Left ventricle myocardium inferior (tissue), 1 donor: ENCODE measurements at regions not wholly inside any gene's neighbourhood (a gene's known extent, or its start where the extent isn't known, plus 50 kb on each side); places are given as distances from the start of the nearest gene placed in this dataset.

ENCODE experiments used
- DNase-seq: peaks from one replicate; pipeline ENCODE4 v3.0.0-alpha.2; 2020
- H3K27ac ChIP-seq: fragments of 200-600 bp; replicated peaks from 2 replicates; pipeline ENCODE4 v1.8.0; 2021
- H3K27me3 ChIP-seq: fragments of 200-600 bp; 2 replicates; pipeline ENCODE4 v1.8.0; 2021; ENCODE audit warnings: low read depth
- H3K36me3 ChIP-seq: fragments of 200-600 bp; 2 replicates; pipeline ENCODE4 v1.8.0; 2021
- H3K4me1 ChIP-seq: fragments of 200-600 bp; 2 replicates; pipeline ENCODE4 v1.8.0; 2021
- H3K4me3 ChIP-seq: fragments of 200-600 bp; 2 replicates; pipeline ENCODE4 v1.8.0; 2021; ENCODE audit warnings: mild to moderate bottlenecking, moderate library complexity
- H3K9me3 ChIP-seq: fragments of 200-600 bp; replicated peaks from 2 replicates; pipeline ENCODE4 v1.8.0; 2021
- CTCF ChIP-seq: fragments of 200-600 bp; IDR thresholded peaks from 2 replicates; pipeline ENCODE4 v1.8.0; 2021; ENCODE audit warnings: antibody characterized with exemption, mild to moderate bottlenecking, borderline replicate concordance
- intact Hi-C: fragments of 100-400 bp; cut with micrococcal nuclease; formaldehyde crosslinking; loops from one replicate; pipeline ENCODE4 v1.11.0; 2022
- donor health status: DM: no; HTN: yes; CAD: no; lungs with severe emphysema.

- no peak for TF ChIP-seq CTCF
- H3K27ac ChIP-seq, result no peak overlapping the region
- H3K4me3 ChIP-seq, result no peak overlapping the region
- no peaks in the 10 kb centered on the region for H3K4me1 ChIP-seq
- no peaks in the 10 kb centered on the region for H3K36me3 ChIP-seq
- intact Hi-C loops, result no loop called here
- H3K27me3 ChIP-seq, result no peaks in the 10 kb centered on the region
- DNase-seq, result no peak
- no peaks in the 10 kb centered on the region for H3K9me3 ChIP-seq
Measured at GRCh38 chr13:55366676-55367075, 1774.0 kb upstream of the PRR20A start.

GRCh38 chr13:55394470-55394869, 1746.2 kb upstream of the PRR20A start:
- DNase-seq, result no peak
- TF ChIP-seq CTCF, result no peak
- no peaks in the 10 kb centered on the region for H3K4me1 ChIP-seq
- H3K27ac ChIP-seq, result no peak overlapping the region
- peaks cover 35% of the 10 kb centered on the region for H3K9me3 ChIP-seq
- intact Hi-C loops, result no loop called here
- no peaks in the 10 kb centered on the region for H3K36me3 ChIP-seq
- no peaks in the 10 kb centered on the region for H3K27me3 ChIP-seq
- no peak overlapping the region for H3K4me3 ChIP-seq

GRCh38 chr13:55402870-55403269, 1737.8 kb upstream of the PRR20A start:
- no peaks in the 10 kb centered on the region for H3K27me3 ChIP-seq
- DNase-seq, result no peak
- no peaks in the 10 kb centered on the region for H3K9me3 ChIP-seq
- H3K36me3 ChIP-seq, result no peaks in the 10 kb centered on the region
- H3K4me1 ChIP-seq, result no peaks in the 10 kb centered on the region
- no peak overlapping the region for H3K4me3 ChIP-seq
- intact Hi-C loops, result no loop called here
- no peak overlapping the region for H3K27ac ChIP-seq
- no peak for TF ChIP-seq CTCF

- H3K4me1 ChIP-seq, result no peaks in the 10 kb centered on the region
- DNase-seq, result no peak
- no peaks in the 10 kb centered on the region for H3K9me3 ChIP-seq
- H3K27me3 ChIP-seq, result no peaks in the 10 kb centered on the region
- H3K36me3 ChIP-seq, result no peaks in the 10 kb centered on the region
- no peak overlapping the region for H3K4me3 ChIP-seq
- intact Hi-C loops, result no loop called here
- TF ChIP-seq CTCF, result no peak
- no peak overlapping the region for H3K27ac ChIP-seq
Measured at GRCh38 chr13:55403887-55404487, 1736.7 kb upstream of the PRR20A start.

GRCh38 chr13:55410398-55411330, 1730.1 kb upstream of the PRR20A start:
- intact Hi-C loops, result no loop called here
- no peak for DNase-seq
- Histone ChIP-seq H3K9me3 (no peaks in the 10 kb centered on the region), H3K27ac (no peak overlapping the region), H3K4me1 (no peaks in the 10 kb centered on the region), H3K27me3 (no peaks in the 10 kb centered on the region), H3K4me3 (no peak overlapping the region), H3K36me3 (no peaks in the 10 kb centered on the region)
- no peak for TF ChIP-seq CTCF
